Dermis blood vessel endothelial cell (primary cell): ENCODE measurements at regions not wholly inside any gene's neighbourhood (a gene's known extent, or its start where the extent isn't known, plus 50 kb on each side); places are given as distances from the start of the nearest gene placed in this dataset.

Experiments used
- DNase-seq: peaks from one replicate; pipeline ENCODE4 v3.0.0; 2010

DNA sequence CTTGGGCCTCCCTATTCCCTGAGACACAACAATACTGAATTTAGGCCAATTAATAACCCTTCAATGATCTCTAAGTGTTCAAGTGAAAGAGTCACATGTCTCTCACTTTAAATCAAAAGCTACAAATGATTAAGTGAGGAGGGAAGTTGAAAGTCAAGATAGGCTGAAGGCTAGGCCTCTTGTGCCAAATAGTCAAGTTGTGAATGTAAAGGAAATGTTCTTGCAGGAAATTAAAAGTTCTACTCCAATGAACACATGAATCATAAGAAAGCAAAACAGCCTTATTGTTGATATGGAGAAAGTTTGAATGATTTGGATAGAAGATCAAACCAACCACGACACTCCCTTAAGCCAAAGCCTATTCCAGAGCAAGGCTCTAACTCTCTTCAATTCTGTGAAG is 286.9 kb downstream of the MEIS1 start:
- DNase-seq: no peak

DNA sequence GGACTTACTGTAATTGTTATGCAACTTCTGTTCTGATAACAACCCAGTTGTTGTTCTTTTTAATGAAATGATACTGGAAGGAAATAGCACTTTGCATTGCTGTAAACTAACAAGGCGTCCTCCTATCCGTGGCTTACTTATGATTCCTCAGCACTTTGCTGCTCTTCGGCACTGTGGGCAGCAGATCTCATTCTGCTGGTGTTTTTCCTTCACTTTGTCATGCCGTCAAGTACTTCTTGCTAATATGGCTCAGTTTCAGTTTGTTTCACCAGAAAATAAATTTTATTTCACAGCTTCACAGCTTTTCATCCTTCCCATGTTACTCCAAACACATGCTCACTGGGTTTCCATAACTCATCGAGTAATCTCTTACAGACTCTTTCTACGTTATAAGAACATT is 289.3 kb downstream of the MEIS1 start:
- DNase-seq: no peak

DNA sequence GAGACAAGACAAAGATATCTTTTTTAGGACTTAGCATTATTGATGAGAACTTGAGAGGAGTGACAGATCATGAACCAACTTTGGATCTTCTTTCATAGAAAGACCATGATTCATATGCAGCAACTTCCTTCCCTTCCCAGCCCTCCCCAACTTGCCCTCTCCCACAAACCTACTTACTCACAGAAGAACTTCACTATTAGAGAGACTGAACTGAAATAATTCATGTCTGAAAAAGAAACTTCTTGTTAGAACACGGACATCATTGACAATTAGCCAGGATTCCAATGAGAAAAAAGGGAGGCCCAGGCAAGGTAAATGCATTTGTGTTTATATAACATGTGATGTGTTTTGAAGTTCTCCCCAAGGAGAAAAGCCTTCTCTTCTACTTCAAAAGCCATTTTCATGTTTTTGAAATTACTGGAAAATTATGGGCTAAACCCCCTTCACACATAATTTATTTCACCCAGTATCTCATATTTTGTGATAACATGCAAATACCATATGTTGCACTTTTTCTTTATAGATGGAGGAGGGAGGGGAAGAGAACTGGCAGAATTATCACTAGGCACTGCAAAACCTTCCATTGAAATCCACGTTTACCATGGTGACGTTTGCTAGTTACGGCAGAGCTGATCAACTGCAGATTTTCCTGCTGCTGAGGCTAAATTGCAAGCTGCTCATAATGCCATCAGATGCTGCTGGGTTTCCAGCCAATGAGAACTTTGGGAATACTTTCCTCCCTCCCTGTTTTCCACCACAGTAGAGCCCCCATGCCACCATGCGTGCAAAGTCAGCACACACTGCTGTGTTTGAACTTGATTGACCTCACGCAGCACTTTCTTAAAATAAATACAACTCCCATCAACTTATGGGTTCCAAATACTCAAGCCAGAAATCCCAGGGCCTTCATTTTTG is 294.7 kb downstream of the MEIS1 start:
- no peak for DNase-seq

DNA sequence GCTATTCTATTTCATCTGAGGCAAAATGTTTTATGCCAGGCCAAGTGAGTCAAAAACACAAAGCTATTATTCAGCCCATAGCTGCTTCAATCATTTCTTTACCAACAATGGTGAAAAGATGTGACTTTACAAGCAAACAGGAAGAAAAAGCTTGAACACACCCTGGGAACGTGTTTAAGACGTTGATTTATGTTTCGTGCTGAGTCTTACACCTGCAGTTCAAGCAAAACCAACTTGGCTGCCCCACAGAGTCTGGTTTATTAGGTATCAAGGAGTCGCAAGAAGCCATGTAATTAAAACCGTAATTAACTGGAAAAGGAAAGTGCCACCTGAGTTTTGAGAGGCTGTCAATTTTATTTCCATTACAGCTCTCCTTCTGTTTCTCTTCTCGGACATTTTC is 295.5 kb downstream of the MEIS1 start:
- no peak for DNase-seq

DNA sequence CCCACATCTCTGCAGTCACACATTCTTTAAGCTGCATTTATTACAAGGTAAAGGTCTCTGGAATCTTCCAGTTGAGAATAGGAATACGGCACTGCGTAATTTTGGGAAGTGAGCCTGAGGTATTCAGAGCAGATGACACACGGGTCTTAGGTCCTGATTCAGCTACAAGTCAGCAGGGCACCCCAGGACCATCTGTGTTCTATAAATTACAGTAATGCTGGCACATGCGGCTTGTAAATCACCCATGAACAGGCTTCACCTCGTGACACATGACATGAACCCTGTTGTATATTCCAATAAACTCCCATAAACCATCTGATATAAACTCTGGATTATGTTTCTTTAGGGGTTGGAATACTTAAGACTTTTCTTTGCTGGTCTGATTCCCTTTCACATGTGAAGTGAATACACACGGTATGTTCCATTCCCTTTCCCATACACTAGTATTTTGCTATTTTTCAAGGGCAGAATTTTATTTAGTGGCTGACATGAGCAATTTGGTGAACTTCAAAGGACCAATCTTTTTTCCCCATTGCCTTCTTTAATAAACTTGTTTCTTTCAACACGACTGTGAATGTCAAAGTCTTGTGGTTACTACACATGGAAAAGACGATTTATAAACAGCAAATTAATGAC is 298.6 kb downstream of the MEIS1 start:
- DNase-seq: no peak

DNA sequence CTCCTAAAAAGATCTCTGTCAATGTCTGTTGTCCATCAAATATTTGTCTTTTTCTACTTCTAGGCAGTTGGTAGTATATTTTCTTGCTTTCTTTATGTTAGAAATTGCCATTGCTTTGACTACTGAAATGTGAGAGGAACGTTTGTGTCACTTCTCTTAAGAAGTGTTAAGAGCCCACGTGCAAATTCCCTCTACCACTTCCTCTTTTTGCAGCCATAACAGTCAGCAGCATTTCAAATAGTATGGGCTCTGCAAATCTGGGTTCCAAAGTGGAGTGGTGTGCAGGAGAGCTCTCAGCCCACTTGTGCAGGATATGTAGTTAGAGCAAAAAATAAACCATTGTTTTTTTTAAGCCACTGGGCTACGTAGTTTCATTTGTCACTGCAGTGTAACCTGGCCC is 314.0 kb downstream of the MEIS1 start:
- DNase-seq: no peak

DNA sequence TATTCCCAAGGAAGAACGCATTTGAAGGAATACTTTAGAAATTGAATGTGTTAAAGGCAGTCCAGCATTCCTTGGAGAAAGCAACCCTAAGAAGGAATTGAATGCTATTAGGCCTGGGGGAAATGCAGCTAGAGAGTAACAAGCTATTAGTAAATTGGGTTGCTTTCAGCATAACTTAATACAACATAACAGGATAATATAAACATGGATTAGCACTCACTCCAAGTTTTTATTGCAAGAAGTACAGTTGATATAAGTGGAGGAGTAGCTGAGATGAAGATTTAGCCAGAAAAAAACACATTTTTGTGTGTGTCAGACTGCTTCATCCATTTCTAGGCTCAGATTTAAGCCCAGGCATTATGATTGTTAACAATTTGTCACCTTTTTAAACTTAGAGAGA is 314.6 kb downstream of the MEIS1 start:
- DNase-seq: no peak

DNA sequence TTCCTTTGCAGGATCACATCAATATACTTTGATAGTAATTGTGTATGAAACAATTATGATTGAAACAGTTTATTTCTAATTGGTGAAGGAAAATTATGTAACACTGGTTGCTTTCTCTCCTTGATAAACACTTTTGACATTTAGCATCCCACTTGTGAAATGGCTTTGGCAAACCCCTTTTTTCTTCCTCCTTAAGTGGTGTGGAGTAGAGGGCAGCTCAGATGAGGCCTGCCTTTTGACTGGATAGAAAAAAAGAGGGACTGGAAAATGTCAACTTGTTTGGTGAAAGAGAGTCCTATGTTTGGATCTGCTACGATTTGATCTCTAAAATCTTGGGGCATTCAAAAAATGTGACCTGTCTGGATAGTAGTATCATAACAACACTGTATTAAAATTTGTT is 318.3 kb downstream of the MEIS1 start:
- no peak for DNase-seq

DNA sequence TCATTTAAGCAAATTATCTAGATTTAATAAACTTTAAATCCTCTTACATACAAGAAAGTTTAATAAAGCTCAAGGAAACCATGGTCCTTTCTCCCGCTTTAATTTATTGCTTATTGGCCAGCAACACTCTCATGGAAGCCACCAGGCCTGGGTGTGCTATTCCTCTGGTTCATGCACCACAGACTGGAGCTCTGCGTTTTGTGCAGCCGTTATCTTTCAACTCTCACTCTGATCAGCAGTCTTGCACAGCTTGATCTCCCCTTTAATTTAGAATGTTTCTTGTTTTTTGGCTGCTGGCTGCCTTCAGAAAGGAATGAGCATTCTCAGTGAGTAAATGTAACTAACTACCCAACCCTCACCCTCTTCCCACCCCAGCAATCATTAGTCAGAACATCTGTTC is 318.7 kb downstream of the MEIS1 start:
- DNase-seq: no peak

DNA sequence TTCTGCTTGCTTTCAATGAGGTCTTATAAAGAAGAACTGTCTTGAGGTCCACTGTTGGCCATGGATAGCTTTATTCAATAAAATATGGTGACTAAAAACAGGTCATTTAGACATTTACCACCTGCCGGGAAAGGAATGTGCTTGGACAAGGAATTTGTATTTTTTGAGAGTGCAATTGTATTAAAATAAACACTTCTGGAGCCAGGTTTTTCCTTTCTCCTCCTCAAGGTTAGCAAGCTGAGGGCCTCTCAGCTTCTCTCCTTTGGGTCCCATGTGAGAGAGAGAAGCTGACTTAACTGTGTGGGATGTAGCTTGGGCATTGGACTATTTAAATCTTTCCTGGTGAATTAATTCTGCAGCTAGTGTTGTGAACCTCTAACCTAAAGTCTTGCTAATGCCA is 321.0 kb downstream of the MEIS1 start:
- DNase-seq: no peak

DNA sequence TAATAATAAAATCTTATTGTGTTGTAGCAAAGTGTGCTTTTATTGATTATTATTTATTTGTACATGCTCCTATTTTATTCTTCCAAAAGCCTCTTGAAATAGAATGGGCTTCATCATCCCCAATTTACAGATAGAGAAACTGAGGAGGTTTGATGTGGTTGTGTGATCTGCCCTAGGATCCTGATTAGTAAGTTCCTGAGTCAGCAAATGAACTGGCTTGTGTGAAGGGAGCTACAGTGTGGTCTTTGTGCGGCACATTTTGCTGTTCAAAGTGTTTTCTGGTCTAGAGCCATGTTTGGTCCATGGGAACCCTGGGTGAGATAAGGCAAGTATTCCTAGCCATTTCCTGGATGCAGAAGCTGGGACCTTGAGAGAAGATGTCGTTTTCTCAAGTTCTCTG is 326.9 kb downstream of the MEIS1 start:
- no peak for DNase-seq

DNA sequence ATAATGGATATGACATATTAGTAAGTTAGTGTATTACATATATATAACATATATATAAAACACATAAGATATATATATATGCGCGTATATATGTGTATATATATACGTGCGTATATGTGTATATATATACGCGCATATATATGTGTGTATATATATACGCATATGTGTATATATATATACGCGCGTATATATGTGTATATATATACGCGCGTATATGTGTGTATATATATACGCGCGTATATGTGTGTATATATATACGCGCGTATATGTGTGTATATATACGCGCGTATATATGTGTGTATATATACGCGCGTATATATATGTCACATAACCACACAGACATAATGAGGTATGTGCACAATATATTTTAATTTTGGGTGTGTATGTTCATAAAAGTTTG is 327.8 kb downstream of the MEIS1 start:
- DNase-seq: no peak

DNA sequence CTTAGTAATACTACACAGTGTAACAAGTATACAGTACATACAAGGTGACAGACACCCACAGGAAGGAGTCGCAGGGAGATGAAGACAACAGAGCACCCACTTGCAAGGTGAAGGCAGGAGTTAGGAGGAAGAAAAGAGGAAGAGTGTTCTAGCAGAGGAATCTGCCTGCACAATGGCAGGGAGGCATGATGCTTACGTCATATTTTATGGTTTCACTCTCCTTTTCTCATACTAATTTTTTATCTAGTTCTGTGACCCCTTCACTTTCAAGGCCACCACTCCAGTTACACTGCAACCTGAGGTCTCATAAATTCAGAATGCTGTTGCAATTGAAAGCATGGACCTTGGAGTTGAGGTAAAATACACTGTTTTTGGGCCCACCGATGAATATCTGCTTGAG is 331.7 kb downstream of the MEIS1 start:
- DNase-seq: no peak

DNA sequence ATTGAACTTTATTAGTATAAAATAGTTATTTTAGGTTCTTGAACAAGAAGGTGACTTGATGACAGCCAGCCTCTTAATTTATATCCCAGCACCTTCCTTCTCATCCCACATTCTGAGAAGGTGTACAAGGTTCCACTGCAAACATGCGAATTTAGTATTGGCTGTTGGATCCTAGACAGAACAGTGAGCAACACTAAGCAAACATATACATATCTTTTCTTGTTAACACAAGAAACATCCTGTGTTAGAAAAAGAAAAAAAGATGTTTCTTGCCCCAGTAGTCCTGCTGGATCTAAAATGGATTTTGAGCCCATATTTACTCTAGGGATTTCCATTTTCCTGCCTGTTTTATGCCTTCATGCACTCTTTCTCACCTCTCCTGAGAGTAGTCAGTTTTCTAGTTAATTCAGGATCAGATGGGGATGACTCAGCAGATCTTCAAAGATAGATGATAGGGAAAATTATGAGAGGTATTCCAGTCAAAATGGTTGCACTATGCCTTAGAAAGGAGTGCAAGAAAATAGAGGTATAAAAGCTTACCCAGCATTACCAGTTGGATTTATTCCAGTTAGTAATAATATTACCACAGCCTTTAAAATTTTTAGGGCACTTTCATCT is 336.5 kb downstream of the MEIS1 start:
- DNase-seq: no peak

DNA sequence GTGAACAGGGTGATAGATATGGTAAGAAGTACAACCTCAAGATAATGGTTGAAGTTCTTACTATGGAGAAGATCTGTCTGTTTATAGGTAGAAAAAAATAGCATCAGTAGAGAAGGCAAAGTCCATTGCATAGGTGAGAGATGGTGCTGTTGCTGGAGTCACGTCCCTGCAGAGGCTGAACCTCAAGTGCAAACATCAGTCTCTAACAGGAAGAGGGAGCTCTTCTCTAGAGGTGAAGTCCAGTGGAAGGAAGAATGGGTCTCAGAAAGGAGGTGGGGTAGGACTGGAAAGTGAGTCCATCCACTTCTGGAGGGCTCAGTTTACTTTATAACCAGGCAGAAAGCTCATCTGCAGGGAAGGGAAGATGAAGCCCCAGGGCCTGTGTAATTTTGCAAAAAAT is 337.7 kb downstream of the MEIS1 start:
- DNase-seq: no peak

DNA sequence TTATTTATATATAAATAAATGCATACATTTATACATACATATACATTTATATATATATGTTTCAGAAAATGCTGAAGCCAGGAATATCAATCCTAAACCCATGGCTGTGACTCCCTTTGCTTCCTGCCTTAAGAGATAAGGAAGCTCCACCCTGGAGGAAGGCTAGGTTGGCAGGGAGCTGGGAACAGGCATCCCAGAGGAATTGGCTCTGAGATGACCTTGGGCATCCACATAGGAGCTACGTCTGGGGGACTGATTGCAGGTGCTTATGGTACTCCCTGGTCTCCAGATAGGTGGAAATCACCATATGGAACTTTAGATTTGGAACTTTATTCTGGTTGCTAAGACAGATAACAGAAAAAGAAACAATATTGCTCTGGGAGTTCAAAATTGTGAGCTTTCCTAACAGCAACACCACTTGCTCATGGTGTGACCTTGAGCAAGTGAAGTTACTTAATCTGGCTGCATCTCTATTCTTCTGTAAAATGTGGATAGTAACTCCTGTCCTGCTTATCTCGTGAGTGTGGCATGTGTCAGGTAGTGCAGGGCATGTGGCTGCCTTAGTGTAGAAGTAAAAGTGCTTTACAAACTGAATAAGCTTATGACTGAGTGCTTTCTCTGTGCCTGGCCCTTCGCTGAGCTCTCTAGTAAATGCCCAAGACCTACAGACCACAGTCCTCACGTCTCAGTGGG is 341.0 kb downstream of the MEIS1 start:
- no peak for DNase-seq

DNA sequence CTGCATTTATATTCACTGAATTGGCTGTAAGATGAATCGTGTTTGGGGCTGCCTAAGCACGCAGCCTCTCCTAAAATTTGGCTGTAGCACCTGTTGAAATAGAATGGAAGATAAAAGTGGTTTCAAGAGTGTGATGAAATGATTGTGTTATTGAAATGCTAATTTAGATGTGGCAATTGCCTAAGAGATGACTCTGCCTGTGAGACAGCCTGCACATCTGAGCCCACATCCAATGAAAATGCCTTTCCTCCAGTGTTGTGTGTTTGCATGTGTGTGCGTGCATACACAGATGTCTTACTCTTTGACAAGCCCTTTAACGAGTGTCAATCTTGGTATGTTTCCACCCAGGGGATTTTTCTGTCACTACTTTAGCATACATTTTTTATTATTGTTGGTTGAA is 346.9 kb downstream of the MEIS1 start:
- no peak for DNase-seq

DNA sequence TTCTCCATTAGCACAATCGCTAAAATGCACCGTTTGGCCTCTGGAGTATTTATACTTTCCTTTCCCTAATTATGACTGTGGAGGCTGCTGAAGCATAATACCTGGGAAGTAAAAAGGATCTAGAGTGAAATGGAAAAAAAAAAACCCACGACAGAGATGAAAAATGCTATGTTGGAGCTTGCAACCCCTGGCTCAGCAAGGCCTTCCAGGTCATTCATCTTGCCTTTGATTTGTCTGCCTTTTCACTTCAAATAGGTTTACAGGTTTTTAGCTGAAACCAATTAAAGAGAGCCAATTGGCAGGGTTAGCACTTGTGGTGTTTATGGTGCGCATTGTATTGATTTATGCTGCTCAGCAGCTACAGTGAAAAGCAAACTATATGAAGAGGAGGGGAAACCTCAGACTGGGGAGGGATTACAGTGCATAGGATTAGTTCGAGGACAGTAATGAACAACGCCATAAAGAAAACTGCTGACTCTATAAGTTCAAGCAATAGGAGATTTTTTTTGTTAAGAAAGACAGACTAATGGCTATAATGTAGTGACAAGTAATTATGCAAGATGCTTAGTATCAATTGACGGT is 347.9 kb downstream of the MEIS1 start:
- DNase-seq: no peak

DNA sequence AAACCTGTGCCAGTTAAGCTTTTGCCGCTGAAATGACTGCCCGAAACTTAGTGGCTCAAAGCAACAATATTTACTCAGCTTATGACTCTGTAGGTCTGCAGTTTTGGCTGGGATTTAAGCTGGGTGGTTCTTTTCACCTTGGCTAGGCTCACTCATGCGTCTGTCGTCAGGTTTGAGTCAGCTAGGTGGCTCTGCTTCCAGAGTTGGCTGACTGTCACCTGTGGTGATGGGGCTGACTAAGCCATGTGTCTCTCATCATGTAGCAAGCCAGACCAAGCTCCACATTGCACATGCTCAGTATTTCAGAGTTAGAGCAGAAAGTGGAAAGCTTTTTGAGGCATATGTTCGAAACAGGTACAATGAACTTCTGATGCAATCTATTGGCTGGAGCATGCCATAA is 354.8 kb downstream of the MEIS1 start:
- DNase-seq: no peak

DNA sequence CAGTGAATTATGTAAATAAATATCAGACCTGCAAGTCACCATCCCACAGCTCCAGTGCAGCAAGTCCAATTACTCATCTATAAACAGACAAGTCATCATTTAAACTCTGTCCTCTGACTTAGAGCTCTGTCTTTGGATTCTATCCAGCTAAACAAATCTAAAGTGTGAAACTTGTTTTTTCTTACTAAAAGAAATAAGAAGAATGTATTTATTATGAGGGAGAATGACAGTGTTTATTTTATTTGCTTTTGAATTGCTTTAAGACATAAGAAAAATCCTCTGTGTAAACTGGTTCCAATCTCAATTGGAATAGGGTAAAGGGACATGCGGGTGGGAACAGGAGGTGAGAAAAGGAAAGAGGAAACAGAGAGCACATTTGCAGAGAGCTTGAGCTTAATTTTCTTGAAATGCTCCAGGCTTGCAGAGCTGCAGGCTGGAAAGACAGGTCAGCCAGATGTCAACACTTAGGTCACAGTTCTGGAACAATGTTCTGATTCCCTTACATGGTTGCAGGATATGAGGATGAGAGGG is 355.8 kb downstream of the MEIS1 start:
- DNase-seq: no peak

DNA sequence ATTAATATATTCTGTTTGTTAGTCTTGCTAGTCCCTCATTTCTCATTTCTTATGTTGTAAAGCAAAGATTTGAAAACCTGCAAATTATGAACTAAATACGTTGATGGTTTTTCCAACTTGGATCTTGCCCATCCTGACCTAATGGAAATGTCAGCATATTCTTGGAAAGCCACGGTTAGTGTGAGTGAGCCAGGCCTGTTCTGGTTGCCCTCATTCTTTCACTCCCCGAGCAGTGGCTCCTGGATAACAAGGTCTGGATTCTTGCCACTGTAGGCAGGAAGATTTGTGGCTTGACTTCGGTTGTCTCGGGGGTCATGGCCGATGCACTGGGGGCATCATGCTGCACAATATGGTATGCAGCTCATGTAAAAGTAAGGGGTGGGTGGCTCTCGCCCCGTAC is 359.1 kb downstream of the MEIS1 start:
- DNase-seq: no peak

DNA sequence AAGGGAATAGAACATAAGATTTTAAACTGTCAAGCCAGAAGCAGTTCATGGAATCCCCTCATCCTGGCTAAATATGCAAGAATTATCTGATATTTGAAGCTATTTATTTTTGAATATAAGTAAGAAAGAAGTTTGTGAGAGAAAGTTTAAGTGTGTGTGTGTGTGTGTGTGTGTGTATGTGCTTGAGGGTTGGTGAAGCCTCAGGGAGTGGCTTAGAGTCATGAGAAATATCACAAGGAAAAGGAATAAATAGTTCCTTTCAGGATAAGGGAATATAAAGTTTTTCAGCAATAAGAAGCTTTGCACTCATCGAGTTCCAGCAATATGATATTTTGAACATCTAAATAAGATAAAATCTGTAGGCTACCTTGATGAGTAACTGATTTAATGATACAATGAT is 359.6 kb downstream of the MEIS1 start:
- no peak for DNase-seq

DNA sequence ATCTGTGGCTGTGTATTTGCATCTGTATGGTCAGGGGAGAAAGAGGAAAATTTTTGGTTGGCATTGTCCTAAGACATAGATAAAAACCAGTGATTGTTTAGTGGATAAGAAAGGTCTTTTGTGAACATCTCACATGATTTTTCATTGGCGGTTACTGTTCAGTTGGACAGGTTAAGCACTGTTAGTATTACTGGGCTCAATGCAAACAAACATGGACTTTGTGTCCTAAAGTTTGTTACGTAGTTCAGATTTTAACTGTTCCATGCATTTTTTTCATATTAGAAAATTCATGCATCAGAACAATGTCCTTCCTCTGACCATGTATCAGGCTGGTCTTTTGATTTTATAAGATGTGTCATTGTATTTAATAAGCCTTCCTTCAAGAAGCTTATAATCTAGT is 368.0 kb downstream of the MEIS1 start:
- no peak for DNase-seq
